ENCODE measurements at regions not wholly inside any gene's neighbourhood (a gene's known extent, or its start where the extent isn't known, plus 50 kb on each side); places are given as distances from the start of the nearest gene placed in this dataset.

- Histone ChIP-seq H3K9me3 (no peaks in the 10 kb centered on the region), H3K27me3 (ENCODE audit: low read depth) (no peaks in the 10 kb centered on the region), H3K4me1 (no peaks in the 10 kb centered on the region), H3K36me3 (no peaks in the 10 kb centered on the region), H3K4me3 (no peak overlapping the region), H3K27ac (no peak overlapping the region)
- ATAC-seq (no peak), DNase-seq (no peak)
- TF ChIP-seq CTCF (IDR thresholded peaks at IDR 0.05), result no peak
- intact Hi-C loops (cut with DNase I), result no loop called here
These were observed 124.3 kb downstream of the C4orf33 start for GRCh38 chr4:129220254-129220653.

GRCh38 chr4:129223945-129224344, 128.0 kb downstream of the C4orf33 start:
- no peak overlapping the region for H3K4me3 ChIP-seq
- DNase-seq (no peak), ATAC-seq (no peak)
- no peaks in the 10 kb centered on the region for H3K9me3 ChIP-seq
- no peak overlapping the region for H3K27ac ChIP-seq
- no peaks in the 10 kb centered on the region for H3K4me1 ChIP-seq
- TF ChIP-seq CTCF (IDR thresholded peaks at IDR 0.05), result no peak
- intact Hi-C loops (cut with DNase I), result no loop called here
- H3K27me3 ChIP-seq (ENCODE audit: low read depth), result no peaks in the 10 kb centered on the region
- H3K36me3 ChIP-seq, result no peaks in the 10 kb centered on the region

GRCh38 chr4:129230846-129231245, 134.9 kb downstream of the C4orf33 start:
- Histone ChIP-seq H3K9me3 (no peaks in the 10 kb centered on the region), H3K27me3 (ENCODE audit: low read depth) (no peaks in the 10 kb centered on the region), H3K4me3 (no peak overlapping the region), H3K4me1 (no peaks in the 10 kb centered on the region), H3K27ac (no peak overlapping the region), H3K36me3 (no peaks in the 10 kb centered on the region)
- DNase-seq (no peak), ATAC-seq (no peak)
- TF ChIP-seq CTCF (IDR thresholded peaks at IDR 0.05), result no peak
- intact Hi-C loops (cut with DNase I), result no loop called here

- H3K27me3 ChIP-seq (ENCODE audit: low read depth), result no peaks in the 10 kb centered on the region
- no peak overlapping the region for H3K27ac ChIP-seq
- H3K4me1 ChIP-seq, result no peaks in the 10 kb centered on the region
- DNase-seq (no peak), ATAC-seq (no peak)
- intact Hi-C loops (cut with DNase I), result no loop called here
- H3K9me3 ChIP-seq, result no peaks in the 10 kb centered on the region
- no peak for TF ChIP-seq CTCF (IDR thresholded peaks at IDR 0.05)
- no peak overlapping the region for H3K4me3 ChIP-seq
- no peaks in the 10 kb centered on the region for H3K36me3 ChIP-seq
These were observed 136.1 kb downstream of the C4orf33 start for GRCh38 chr4:129231945-129232588.

GRCh38 chr4:129232589-129233337, 136.8 kb downstream of the C4orf33 start:
- intact Hi-C loops (cut with DNase I), result no loop called here
- no peaks in the 10 kb centered on the region for H3K4me1 ChIP-seq
- H3K27ac ChIP-seq, result no peak overlapping the region
- no peaks in the 10 kb centered on the region for H3K27me3 ChIP-seq (ENCODE audit: low read depth)
- ATAC-seq, result no peak
- no peaks in the 10 kb centered on the region for H3K36me3 ChIP-seq
- H3K4me3 ChIP-seq, result no peak overlapping the region
- no peak for DNase-seq
- no peaks in the 10 kb centered on the region for H3K9me3 ChIP-seq
- no peak for TF ChIP-seq CTCF (IDR thresholded peaks at IDR 0.05)

Measured in lower lobe of right lung (tissue), 2 donors.